Trophoblast cell (in vitro differentiated cells and primary cell): ENCODE measurements at regions not wholly inside any gene's neighbourhood (a gene's known extent, or its start where the extent isn't known, plus 50 kb on each side); places are given as distances from the start of the nearest gene placed in this dataset.

Experiments
- DNase-seq, 2 donors: peaks; one replicate each; pipeline ENCODE4 v3.0.0-alpha.2; 2016
- H2AFZ ChIP-seq: 2 replicates; pipeline ENCODE4 v1.6.1; 2013; ENCODE audit warnings: low read length, moderate library complexity, mild to moderate bottlenecking; ENCODE audit not compliant: insufficient read depth, poor library complexity
- H2AK5ac ChIP-seq: 2 replicates; pipeline ENCODE4 v1.6.1; 2013; ENCODE audit warnings: mild to moderate bottlenecking, low read length
- H2BK120ac ChIP-seq: 2 replicates; pipeline ENCODE4 v1.6.1; 2013; ENCODE audit warnings: low read length, mild to moderate bottlenecking, moderate library complexity; ENCODE audit not compliant: insufficient read depth, poor library complexity
- H2BK12ac ChIP-seq: 2 replicates; pipeline ENCODE4 v1.6.1; 2013; ENCODE audit warnings: mild to moderate bottlenecking, low read length, moderate library complexity
- H2BK5ac ChIP-seq: 2 replicates; pipeline ENCODE4 v1.6.1; 2013; ENCODE audit warnings: low read length, low read depth, moderate library complexity, mild to moderate bottlenecking; ENCODE audit not compliant: poor library complexity
- H3K14ac ChIP-seq: 2 replicates; pipeline ENCODE4 v1.6.1; 2013; ENCODE audit warnings: mild to moderate bottlenecking, low read length
- H3K18ac ChIP-seq: 2 replicates; pipeline ENCODE4 v1.6.1; 2013; ENCODE audit warnings: mild to moderate bottlenecking, low read length
- H3K23ac ChIP-seq: 2 replicates; pipeline ENCODE4 v1.6.1; 2013; ENCODE audit warnings: low read length
- H3K27ac ChIP-seq: 2 replicates; pipeline ENCODE4 v1.5.1; 2013; ENCODE audit warnings: low read depth, mild to moderate bottlenecking, inconsistent platforms, low read length, moderate library complexity
- H3K27me3 ChIP-seq: 2 replicates; pipeline ENCODE4 v1.6.1; 2013; ENCODE audit warnings: inconsistent platforms, mild to moderate bottlenecking, low read length, moderate library complexity; ENCODE audit not compliant: insufficient read depth
- H3K36me3 ChIP-seq, 2 experiments: 1 replicate in 1 of 2; 2 replicates in 1 of 2; pipeline ENCODE4 v1.6.1; 2013; ENCODE audit warnings: low read length in 2 of 2, mild to moderate bottlenecking in 2 of 2, moderate library complexity in 1 of 2; ENCODE audit not compliant: insufficient read depth in 2 of 2, control insufficient read depth in 1 of 2
- H3K4ac ChIP-seq: 2 replicates; pipeline ENCODE4 v1.6.1; 2013; ENCODE audit warnings: low read depth, mild to moderate bottlenecking, low read length, moderate library complexity
- H3K4me1 ChIP-seq, 2 experiments: 1 replicate in 1 of 2; 2 replicates in 1 of 2; pipeline ENCODE4 v1.6.1; 2013; ENCODE audit warnings: low read length in 2 of 2, mild to moderate bottlenecking in 2 of 2, moderate library complexity in 1 of 2; ENCODE audit not compliant: insufficient read depth in 2 of 2, control insufficient read depth in 1 of 2
- H3K4me2 ChIP-seq: 2 replicates; pipeline ENCODE4 v1.6.1; 2013; ENCODE audit warnings: inconsistent platforms, mild to moderate bottlenecking, low read length, moderate library complexity
- H3K4me3 ChIP-seq: 2 replicates; pipeline ENCODE4 v1.5.1; 2013; ENCODE audit warnings: mild to moderate bottlenecking, low read depth, low read length, inconsistent platforms
- H3K79me1 ChIP-seq: one replicate; pipeline ENCODE4 v1.6.1; 2013; ENCODE audit warnings: low read length
- H3K79me2 ChIP-seq: 2 replicates; pipeline ENCODE4 v1.6.1; 2013; ENCODE audit warnings: low read length, mild to moderate bottlenecking; ENCODE audit not compliant: control insufficient read depth, insufficient read depth, poor library complexity
- H3K9ac ChIP-seq: 2 replicates; pipeline ENCODE4 v1.6.1; 2013; ENCODE audit warnings: mild to moderate bottlenecking, low read length
- H3K9me3 ChIP-seq: 2 replicates; pipeline ENCODE4 v1.6.1; 2013; ENCODE audit warnings: low read depth, mild to moderate bottlenecking, control low read depth, inconsistent platforms, low read length; ENCODE audit not compliant: insufficient read depth
- H4K12ac ChIP-seq: 2 replicates; pipeline ENCODE4 v1.6.1; 2013; ENCODE audit warnings: low read depth, mild to moderate bottlenecking, low read length, moderate library complexity
- H4K8ac ChIP-seq: 2 replicates; pipeline ENCODE4 v1.6.1; 2013; ENCODE audit warnings: low read depth, mild to moderate bottlenecking, low read length, moderate library complexity
- H4K91ac ChIP-seq: one replicate; pipeline ENCODE4 v1.6.1; 2013; ENCODE audit warnings: low read depth, mild to moderate bottlenecking, low read length, moderate library complexity
- WGBS: extraction: QIAGEN DNeasy Blood & Tissue Kit; methylation state at CpG from one replicate; pipeline ENCODE4 v1.1.7; 2013; ENCODE audit warnings: missing lambda C conversion rate; ENCODE audit not compliant: insufficient read length, insufficient coverage; ENCODE audit errors: extremely low coverage; 5-methylcytosine and 5-hydroxymethylcytosine counted together

GRCh38 chrY:7942711-7943110 is 1031.2 kb upstream of the AMELY start:
- H3K27me3 ChIP-seq, result no peaks in the 10 kb centered on the region
- H3K4ac ChIP-seq, result no peak overlapping the region
- no peak overlapping the region for H4K8ac ChIP-seq
- no CpG with 5 or more reads among the region's 3 CpGs for WGBS
- no peak overlapping the region for H2BK120ac ChIP-seq
- no peak overlapping the region for H3K9ac ChIP-seq
- no peak overlapping the region for H3K4me2 ChIP-seq
- no peak overlapping the region for H4K91ac ChIP-seq
- no peak overlapping the region for H4K12ac ChIP-seq
- H3K36me3 ChIP-seq, result no peaks in the 10 kb centered on the region
- no peak overlapping the region for H3K23ac ChIP-seq
- no peak overlapping the region for H2BK5ac ChIP-seq
- no peak overlapping the region for H2AK5ac ChIP-seq
- no peaks in the 10 kb centered on the region for H3K4me1 ChIP-seq
- no peak overlapping the region for H3K4me3 ChIP-seq
- no peak for DNase-seq
- no peak overlapping the region for H3K18ac ChIP-seq
- no peak overlapping the region for H2BK12ac ChIP-seq
- no peaks in the 10 kb centered on the region for H3K9me3 ChIP-seq
- H3K79me2 ChIP-seq, result no peaks in the 10 kb centered on the region
- H3K79me1 ChIP-seq, result no peaks in the 10 kb centered on the region
- no peak overlapping the region for H3K14ac ChIP-seq
- no peak overlapping the region for H2AFZ ChIP-seq
- no peak overlapping the region for H3K27ac ChIP-seq

- no peak overlapping the region for H3K27ac ChIP-seq
- H3K79me2 ChIP-seq, result no peaks in the 10 kb centered on the region
- H3K14ac ChIP-seq, result no peak overlapping the region
- H3K4ac ChIP-seq, result no peak overlapping the region
- no peaks in the 10 kb centered on the region for H3K4me1 ChIP-seq
- no CpG with 5 or more reads among the region's 3 CpGs for WGBS
- no peak overlapping the region for H2BK5ac ChIP-seq
- DNase-seq, result no peak
- no peak overlapping the region for H4K91ac ChIP-seq
- no peak overlapping the region for H2BK12ac ChIP-seq
- H3K9ac ChIP-seq, result no peak overlapping the region
- H2AFZ ChIP-seq, result no peak overlapping the region
- no peak overlapping the region for H4K12ac ChIP-seq
- no peak overlapping the region for H2BK120ac ChIP-seq
- no peaks in the 10 kb centered on the region for H3K79me1 ChIP-seq
- H3K4me3 ChIP-seq, result no peak overlapping the region
- H4K8ac ChIP-seq, result no peak overlapping the region
- H3K27me3 ChIP-seq, result no peaks in the 10 kb centered on the region
- H3K18ac ChIP-seq, result no peak overlapping the region
- H3K9me3 ChIP-seq, result no peaks in the 10 kb centered on the region
- no peak overlapping the region for H2AK5ac ChIP-seq
- no peak overlapping the region for H3K23ac ChIP-seq
- no peak overlapping the region for H3K4me2 ChIP-seq
- H3K36me3 ChIP-seq, result no peaks in the 10 kb centered on the region
Observed at GRCh38 chrY:7941856-7942255, 1030.3 kb upstream of the AMELY start.

DNA sequence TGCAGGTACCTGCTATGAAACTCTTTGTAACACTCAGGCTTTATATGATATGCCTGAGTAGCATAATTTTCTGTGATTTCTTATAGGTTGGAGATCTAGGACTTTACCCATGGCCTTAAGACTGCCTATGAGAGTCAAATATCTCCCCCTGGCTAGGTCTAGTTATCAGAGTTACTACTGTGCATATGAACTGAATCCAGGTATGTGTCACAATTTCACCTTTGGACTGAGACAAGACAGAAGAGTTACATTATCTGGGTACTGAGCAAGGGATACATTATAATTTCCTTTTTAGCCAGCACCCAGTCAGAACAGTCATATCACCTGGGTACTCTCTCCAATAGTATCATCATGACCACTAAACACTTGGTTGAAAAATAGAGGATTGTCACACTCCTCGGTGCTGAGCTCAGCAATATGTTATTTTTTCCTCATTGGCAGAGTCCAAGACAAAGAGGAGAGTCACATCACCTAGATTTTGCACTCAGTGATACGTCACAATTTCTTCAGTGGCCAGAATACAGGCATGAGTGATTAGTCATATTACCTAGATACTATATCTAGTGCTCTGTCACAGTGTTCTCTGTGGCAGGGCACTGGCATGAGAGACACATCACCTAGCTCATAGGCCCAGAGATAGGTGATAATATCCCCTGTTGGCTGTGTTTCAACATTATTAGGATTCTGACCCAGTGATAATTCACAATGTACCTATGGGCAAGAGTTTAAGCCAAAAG is 1027.6 kb upstream of the AMELY start:
- Histone ChIP-seq H3K4me2 (no peak overlapping the region), H3K79me1 (no peaks in the 10 kb centered on the region), H3K18ac (no peak overlapping the region), H2BK5ac (no peak overlapping the region), H2AFZ (no peak overlapping the region), H3K27ac (no peak overlapping the region), H3K79me2 (no peaks in the 10 kb centered on the region), H4K8ac (no peak overlapping the region), H3K4me3 (no peak overlapping the region), H4K12ac (no peak overlapping the region), H2AK5ac (no peak overlapping the region), H2BK12ac (no peak overlapping the region), H3K23ac (no peak overlapping the region), H3K27me3 (no peaks in the 10 kb centered on the region), H3K36me3 (no peaks in the 10 kb centered on the region), H3K4ac (no peak overlapping the region), H2BK120ac (no peak overlapping the region), H3K9ac (no peak overlapping the region), H4K91ac (no peak overlapping the region), H3K14ac (no peak overlapping the region), H3K9me3 (no peaks in the 10 kb centered on the region), H3K4me1 (no peaks in the 10 kb centered on the region)
- no peak for DNase-seq
- WGBS, result no CpG with 5 or more reads among the region's 2 CpGs

GRCh38 chrY:7936831-7937230 is 1025.3 kb upstream of the AMELY start:
- no peak overlapping the region for H4K8ac ChIP-seq
- H3K79me1 ChIP-seq, result no peaks in the 10 kb centered on the region
- no peak overlapping the region for H2AK5ac ChIP-seq
- no peaks in the 10 kb centered on the region for H3K36me3 ChIP-seq
- no peak overlapping the region for H2AFZ ChIP-seq
- no peak overlapping the region for H4K91ac ChIP-seq
- no peak overlapping the region for H3K4me3 ChIP-seq
- no peak overlapping the region for H2BK12ac ChIP-seq
- no peak overlapping the region for H4K12ac ChIP-seq
- no peak overlapping the region for H2BK5ac ChIP-seq
- H3K27ac ChIP-seq, result no peak overlapping the region
- no peaks in the 10 kb centered on the region for H3K79me2 ChIP-seq
- DNase-seq, result no peak
- H3K4ac ChIP-seq, result no peak overlapping the region
- H3K14ac ChIP-seq, result no peak overlapping the region
- no peak overlapping the region for H3K9ac ChIP-seq
- H3K4me1 ChIP-seq, result no peaks in the 10 kb centered on the region
- no peak overlapping the region for H3K4me2 ChIP-seq
- H2BK120ac ChIP-seq, result no peak overlapping the region
- no peaks in the 10 kb centered on the region for H3K27me3 ChIP-seq
- H3K23ac ChIP-seq, result no peak overlapping the region
- H3K18ac ChIP-seq, result no peak overlapping the region
- no peaks in the 10 kb centered on the region for H3K9me3 ChIP-seq
- no CpG with 5 or more reads among the region's 4 CpGs for WGBS
